ENCODE measurements at regions not wholly inside any gene's neighbourhood (a gene's known extent, or its start where the extent isn't known, plus 50 kb on each side); places are given as distances from the start of the nearest gene placed in this dataset.
"Not testable (repeated sequence)": the region's sequence is repeated elsewhere in the genome, so short reads cannot be mapped to it uniquely, and the experiment has no call there.

DNA sequence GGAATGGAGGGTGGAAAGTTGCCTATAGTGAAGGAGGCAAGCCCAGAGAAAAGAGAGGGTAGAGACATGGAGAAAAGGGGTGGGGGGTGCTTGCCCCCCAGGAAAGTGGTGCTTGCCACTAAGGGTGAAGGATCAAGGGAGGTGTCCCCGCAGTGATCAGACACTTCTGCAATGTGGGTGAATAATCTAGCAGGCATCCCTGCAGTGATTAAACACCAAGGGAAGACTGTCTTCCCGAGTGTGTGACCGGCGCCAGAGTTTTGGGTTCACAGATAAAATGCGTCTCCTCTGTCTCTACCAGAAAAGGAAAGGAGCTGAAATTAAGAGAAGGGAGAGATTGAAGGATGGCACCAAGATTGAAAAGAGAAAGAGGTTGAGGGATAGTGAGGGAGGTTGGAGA is 1076.9 kb downstream of the DNAJB9 start:
- not testable (repeated sequence) for DNase-seq

DNA sequence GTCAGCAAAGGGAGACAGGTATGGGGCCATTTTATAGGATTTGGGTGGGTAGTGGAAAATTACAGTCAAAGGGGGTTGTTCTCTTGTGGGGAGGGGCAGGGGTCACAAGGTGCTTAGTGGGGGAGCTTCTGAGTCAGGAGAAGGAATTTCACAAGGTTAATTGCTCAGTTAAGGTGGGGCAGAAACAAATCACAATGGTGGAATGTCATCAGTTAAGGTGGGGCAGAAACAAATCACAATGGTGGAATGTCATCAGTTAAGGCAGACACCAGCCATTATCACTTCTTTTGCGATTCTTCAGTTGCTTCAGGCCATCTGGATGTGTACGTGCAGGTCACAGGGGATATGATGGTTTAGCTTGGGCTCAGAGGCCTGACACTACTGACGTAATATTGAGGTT is 1077.6 kb downstream of the DNAJB9 start:
- not testable (repeated sequence) for DNase-seq

DNA sequence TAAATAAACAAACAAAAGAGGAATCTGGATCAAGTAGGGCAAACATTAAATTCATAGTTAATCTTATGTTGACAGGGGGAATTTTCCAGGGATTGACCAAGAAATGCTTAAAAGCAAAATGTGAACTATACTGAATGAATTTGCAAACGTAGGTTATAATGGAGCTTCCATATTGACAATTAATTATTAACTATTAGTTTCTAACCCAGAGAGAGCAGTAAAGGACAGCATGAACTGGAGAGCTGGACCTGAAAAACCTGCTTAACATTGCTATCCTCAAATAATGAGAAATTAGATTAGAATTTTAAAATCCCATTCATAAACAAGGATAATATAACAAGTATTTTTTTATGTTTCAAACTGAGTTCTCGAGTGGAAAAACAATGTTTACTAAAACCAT is 1089.6 kb downstream of the DNAJB9 start:
- no peak for DNase-seq

DNA sequence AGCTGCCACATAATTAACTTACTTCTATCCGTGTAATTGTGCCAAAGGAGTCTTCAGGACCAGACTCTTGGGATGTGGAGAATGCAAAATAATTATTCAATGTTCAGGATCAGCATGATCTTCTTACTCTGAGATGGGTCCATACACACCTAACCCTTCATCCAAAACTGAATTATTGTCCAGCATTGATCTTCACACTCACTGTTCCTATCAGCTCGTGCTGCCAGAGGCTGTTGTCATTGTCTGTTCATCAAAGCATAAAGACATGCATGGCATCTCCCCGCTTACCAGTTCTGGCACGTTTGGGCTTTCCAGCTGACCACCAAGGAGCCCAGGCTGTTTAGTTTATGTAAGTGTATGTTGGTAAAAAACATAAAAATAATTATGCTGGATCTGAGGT is 1090.7 kb downstream of the DNAJB9 start:
- no peak for DNase-seq

DNA sequence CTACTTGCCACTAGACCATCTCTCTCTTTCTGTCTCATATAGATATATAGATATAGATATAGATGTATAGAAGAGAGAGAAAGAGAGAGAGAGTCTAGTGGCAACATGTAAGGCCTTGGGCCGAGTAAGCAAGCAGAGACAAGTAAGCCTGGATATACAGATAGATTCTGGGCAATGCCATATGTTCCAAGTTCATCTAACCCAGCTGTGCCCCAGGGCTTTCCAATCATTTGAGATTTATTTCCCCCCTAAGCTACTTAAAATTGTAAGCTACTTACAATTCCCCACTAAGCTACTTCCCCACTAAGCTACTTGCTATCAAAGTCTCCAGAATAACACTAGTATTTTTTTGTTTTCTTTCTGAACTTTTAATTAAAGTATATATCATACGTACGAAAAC is 1094.1 kb downstream of the DNAJB9 start:
- no peak for DNase-seq

DNA sequence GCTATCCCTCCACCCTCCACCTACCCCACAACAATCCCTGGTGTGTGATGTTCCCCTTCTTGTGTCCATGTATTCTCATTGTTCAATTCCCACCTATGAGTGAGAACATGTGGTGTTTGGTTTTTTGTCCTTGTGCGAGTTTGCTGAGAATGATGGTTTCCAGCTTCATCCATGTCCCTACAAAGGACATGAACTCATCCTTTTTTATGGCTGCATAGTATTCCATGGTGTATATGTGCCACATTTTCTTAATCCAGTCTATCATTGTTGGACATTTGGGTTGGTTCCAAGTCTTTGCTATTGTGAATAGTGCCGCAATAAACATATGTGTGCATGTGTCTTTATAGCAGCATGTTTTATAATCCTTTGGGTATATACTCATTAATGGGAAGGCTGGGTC is 1117.6 kb downstream of the DNAJB9 start:
- DNase-seq, result not testable (repeated sequence)

DNA sequence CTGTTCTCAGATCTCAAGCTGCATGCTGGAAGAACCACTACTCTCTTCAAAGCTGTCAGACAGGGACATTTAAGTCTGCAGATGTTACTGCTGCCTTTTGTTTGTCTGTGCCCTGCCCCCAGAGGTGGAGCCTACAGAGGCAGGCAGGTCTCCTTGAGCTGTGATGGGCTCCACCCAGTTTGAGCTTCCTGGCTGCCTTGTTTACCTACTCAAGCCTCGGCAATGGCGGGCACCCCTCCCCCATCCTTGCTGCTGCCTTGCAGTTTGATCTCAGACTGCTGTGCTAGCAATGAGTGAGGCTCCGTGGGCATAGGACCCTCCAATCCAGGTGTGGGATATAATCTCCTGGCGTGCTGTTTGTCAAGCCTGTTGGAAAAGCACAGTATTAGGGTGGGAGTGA is 1122.9 kb downstream of the DNAJB9 start:
- DNase-seq, result not testable (repeated sequence)

DNA sequence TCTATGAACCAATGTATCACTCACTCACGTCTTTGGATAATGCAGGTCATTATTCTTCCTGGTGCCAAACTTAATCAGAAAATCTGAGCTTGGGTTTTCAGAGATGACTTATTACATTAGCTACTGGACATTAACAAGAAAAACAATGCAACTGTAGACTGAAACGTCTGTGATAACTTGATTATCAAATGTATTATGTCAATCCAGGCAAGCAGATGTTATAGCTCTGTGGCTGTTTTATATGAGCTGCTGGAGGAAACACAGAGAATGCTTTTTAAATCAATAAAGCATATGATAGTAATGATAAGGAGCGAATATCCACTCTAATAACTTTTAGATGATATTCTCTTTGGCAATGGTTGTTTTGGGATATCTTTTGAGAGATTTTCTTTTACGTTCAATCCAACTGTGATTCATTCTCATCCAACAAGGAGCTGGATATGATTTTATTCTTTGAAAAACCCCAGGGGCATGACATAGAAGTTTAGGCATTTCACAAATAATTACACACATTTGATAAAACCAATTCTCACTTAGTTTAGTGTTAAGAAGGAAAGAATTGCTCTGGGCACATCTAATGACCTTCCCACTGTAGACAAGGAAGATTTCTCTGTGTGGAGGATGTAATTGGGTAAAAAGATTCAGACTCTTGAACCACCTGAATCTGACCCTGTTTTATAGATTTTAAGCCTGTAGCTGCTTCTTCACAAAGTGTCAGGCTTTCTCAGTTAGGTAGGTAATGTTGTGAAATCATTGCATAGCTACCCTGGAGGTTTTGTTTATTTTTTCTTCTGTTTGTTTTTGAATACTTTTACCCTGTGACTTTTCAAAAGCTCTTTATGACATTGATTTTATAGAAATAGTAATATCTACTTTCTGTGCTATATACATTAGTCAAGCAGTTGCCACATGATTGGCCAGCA is 1124.7 kb downstream of the DNAJB9 start:
- DNase-seq, result no peak

DNA sequence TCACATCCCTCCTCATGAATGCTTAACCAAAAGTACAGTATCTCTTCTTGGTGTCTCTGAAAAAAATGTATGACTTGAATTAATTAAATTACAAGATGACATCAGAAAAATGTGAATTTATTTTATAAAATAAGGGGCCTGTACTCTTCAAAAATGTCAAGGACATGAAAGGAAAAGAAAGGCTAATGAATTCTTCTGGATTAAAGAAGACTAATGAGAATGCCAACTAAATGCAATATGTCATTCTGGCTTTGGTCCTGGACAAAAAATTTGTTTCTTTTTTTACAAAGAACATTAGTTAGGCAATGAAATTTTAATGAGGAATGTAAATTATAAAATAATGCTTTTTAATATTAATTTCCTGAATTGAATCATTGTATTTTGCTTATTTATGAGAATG is 1125.7 kb downstream of the DNAJB9 start:
- DNase-seq, result no peak

DNA sequence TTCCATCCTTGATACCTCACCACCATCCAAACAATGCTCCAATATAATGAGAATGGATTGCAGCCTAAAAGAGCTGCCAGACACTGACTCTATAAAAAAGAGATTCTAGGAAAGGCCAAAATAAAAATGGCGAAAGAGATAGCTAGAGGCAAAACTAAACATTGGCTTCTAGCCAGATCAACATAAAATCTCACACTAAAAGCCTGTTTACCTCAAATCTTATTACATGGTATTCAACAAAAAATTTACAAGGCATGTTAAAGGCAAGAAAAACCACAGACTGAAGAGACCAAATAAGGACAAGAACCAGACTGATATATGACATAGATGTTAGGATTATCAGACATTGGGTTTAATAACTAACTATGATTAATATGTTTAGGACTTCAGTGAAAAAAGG is 1127.0 kb downstream of the DNAJB9 start:
- DNase-seq, result no peak

DNA sequence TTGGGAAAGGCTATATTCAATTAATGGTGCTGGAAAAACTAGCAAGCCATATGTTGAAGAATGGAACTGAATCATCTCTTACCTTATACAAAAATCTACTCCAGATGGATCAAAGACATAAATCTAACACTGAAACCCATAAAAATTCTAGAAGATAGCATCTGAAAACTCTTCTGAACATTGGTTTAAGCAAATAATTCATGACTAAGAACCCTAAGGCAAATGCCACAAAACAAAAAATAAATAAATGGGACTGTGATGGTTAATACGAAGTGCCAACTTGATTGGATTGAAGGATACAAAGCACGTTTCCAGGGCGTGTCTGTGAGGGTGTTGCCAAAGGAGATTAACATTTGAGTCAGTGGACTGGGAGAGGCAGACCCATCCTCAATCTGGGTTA is 1130.0 kb downstream of the DNAJB9 start:
- no peak for DNase-seq

DNA sequence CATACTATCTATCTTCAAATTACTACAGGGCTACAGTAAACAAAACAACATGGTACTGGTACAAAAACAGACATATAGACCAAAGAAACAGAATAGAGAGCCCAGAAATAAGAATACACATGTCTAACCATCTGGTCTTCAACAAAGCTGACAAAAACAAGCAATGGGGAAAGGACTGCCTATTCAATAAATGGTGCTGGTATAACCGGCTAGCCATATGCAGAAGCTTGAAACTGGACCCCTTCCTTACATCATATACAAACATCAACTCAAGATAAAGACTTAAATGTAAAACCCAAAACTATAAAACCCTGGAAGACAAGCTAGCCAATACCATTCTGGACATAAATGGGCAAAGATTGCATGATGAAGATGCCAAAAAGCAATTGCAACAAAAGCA is 1143.7 kb downstream of the DNAJB9 start:
- DNase-seq, result no peak

DNA sequence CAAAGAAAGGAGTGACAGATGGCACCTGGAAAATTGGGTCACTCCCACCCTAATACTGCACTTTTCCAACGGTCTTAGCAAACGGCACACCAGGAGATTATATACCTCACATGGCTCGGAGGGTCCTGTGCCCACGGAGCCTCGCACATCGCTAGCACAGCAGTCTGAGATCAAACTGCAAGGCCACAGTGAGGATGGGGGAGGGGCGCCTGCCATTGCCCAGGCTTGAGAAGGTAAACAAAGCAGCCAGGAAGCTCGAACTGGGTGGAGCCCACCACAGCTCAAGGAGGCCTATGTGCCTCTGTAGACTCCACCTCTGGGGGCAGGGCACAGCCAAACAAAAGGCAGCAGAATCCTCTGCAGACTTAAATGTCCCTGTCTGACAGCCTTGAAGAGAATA is 1149.7 kb downstream of the DNAJB9 start:
- not testable (repeated sequence) for DNase-seq

DNA sequence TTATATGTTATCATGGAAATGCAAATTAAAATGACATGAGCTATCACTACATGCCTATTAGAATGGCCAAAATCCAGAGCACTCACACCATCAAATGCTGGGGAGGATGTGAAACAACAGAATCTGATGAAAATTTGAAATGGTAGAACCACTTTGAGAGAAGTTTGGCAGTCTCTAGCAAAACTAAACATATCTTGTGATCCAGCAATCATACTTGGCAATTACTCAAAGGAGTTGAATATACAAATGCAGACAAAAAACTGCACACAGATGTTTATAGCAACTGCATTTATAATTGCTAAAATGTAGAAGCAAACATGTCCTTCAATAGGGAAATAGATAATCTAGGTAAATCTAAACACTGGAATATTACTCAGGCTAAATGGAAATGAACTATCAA is 1164.9 kb downstream of the DNAJB9 start:
- DNase-seq, result no peak

DNA sequence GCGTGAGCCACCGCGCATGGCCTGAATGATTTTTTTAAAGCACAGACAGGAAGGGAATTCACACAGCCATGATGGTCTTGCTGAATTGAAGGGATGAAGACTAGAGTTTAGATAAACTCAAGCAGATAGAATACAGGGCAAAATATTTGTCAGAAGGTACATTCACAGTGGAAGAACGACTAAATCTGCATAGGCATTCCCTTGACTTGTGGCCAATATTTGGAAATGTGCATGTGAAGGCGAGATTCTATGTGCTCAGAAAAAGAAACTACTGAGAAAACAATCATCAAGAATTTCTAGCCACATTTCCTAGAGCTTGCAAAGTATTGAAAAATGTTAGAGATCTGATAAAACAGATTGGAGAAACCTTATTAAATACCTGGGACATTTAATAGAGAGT is 1166.2 kb downstream of the DNAJB9 start:
- DNase-seq, result no peak

DNA sequence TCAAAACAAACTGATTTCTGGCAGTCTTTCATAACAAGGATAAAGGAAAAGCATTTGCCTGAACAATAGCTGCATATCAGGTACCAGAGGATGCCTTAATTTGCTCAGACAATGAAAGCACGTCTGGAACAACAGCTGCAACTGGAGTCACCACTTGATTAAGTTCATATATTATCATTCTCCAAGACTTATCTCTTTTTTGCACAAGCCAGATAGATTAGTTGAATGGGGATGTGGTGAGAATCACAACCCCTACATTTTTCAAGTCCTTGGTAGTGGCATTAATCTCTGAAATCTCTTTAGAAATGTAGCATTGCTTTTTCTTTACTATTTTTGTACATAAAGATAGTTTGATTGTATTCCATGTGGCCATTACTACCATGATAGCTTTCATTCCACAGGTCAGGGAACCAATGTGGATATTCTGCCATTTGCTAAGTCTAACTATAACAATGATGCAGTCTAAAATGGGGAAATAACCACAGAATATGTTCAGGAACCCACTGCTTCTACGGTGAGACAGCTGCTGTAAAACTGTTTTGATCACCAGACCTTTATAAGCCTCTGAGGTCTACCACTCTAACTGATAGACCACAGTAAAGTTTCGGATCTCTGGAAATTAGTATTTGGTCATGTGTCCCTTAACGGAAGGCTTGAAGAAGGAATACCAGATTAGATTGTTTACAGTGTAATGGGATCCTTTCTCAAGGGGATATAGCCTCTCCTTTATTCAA is 1176.2 kb downstream of the DNAJB9 start:
- DNase-seq, result no peak

DNA sequence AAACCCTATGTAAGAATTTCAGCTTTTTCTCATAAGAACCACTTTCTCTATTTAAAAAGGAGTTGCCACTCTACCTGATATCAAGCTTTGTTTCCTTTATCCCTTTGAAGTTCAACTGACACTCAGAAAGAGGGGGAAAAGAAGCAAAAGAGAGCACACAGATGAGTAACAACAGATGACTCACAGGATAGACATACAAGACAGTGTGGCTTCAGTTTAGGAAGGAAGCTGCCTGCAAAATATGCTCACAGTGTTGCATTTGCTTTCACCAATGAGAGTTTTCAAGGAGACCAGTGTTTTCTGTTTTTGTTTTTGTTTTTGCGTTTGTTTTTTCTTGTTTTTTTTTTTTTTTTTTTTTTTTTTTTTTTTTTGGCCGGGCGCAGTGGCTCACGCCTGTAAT is 1181.6 kb downstream of the DNAJB9 start:
- no peak for DNase-seq

DNA sequence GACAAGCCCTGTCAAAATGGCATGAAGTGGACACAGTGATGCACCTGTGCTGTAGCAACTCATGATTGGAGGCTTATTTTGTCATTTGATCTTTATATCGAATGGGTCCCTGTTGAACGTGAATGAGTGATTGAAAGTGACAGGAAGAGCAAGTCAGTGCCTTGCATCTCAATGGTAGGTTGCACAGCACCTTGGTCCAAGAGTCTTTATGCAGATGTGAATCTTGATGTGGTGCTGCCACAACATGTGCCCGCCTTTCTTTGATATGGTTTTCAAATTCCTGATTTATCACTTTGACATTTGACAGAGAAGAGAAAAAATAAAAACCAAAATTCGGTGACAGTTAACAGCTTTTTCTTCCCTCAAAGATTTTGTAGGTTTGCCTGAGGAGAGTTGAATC is 1182.4 kb downstream of the DNAJB9 start:
- DNase-seq, result no peak

DNA sequence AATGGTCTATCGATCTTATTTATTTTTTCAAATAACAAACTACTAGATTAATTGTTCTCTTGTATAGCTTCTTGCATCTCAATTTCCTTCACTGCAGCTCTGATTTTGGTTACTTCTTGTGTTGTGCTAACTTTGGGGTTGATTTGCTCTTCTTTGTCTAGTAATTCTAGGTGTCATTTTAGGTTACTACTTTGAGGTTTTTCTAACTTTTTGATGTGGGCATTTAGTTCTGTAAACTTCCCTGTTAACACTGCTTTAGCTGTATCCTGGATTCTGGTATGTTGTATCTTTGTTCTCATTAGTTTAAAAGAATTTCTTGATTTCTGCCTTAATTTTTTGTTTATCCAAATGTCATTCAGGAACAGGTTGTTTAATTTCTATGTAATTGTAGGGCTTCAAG is 1188.0 kb downstream of the DNAJB9 start:
- no peak for DNase-seq

DNA sequence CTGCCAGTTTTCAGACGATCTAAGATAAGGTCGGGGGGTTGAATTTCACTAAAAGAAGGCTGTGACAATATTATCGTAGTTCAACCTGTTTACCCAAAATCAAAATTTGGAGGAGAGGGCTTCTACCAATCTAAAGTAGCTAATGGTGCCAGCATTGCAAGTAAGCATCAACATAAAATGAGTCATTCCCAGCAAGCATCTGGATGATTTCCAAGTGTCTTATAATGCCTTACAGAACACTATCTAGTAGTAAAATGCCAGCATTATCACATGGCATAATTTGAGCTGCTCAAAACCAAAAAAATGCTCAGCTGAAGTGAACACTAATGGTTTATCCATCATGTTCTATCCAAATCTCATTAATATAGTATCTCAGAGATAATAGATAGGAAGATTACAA is 1193.9 kb downstream of the DNAJB9 start:
- DNase-seq, result no peak

DNA sequence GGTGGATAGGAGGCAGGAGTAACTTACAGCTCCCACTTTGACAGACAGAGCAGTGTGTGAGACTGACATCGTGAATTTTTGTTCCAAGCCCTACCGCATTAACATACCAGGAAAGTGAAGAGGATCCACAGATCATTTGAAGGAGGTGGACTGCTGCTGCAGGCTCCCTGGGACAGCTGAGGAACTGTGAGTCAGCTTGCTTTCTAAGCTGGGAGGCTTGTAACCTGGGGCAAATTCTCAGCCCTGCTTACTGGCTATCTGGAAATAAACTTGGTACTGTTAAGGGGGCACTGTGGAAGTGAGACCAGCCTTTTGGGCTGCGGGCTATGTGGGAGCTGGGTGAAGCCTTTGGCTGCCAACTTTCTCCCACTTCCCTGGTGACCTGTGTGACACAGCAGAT is 1202.5 kb downstream of the DNAJB9 start:
- no peak for DNase-seq

DNA sequence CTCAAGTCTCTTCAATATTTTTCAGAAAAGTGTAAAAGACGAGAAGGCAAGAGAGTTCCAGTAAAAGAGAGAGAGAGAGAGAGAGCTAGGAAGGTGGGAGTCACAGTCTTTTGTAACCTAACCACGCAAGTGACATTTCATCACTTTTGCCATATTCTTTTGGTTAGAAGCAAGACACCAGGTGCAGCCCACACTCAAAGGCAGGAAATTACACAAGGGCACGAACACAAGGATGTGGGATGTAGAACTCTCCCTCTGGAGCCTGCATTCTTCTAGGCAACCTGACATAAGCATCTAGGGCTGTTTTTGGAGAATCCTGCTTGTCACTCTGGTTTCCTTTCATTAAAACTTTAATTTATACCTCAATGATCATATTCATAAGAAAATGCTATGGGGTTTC is 1213.1 kb downstream of the DNAJB9 start:
- DNase-seq, result no peak

DNA sequence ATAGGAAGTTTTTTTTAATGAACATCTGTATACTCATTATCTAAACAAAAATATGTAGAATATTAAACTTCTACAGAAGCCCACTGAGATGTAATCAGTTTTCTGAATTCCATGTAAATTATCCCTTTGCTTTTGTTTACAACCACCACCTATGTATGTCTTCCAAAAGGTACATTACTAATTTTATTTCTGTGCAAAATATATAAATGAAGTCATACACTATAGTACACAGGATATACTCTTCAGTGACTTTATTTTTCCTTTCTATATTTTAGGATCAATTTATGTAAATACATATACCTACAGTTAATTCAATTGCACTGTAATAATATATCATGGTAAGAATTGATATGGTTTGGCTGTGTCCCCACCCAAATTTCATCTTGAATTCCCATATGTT is 1236.9 kb downstream of the DNAJB9 start:
- no peak for DNase-seq

DNA sequence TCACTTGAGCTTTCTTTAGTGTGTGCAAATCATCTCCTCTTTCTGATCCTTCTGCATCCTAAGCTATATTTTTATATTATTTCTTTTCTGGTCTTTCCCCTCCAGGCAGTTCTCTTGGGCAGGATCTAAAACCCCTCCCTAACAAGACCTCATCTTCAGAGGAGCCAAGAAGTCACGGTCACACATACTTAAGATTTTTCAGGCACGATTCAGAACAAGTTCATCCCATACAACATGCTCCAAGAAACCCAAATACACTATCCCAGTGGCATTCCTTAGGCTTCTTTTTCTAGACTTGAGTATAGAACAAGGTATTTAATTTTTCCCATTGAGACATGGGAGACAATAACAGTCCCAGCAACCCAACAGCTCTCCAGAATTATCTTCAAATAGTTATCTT is 1251.5 kb downstream of the DNAJB9 start:
- no peak for DNase-seq
